Neutrophil (primary cell): ENCODE measurements at regions not wholly inside any gene's neighbourhood (a gene's known extent, or its start where the extent isn't known, plus 50 kb on each side); places are given as distances from the start of the nearest gene placed in this dataset.
"Not testable (repeated sequence)": the region's sequence is repeated elsewhere in the genome, so short reads cannot be mapped to it uniquely, and the experiment has no call there.

Source experiments
- H3K27ac ChIP-seq: fragments of 200-600 bp; sonication (generic); 2 replicates; pipeline ENCODE4 v1.5.1; 2016; ENCODE audit warnings: mild to moderate bottlenecking, moderate library complexity
- H3K27me3 ChIP-seq: fragments of 200-600 bp; sonication (generic); 2 replicates; pipeline ENCODE4 v1.6.0; 2016; ENCODE audit warnings: mild to moderate bottlenecking
- H3K36me3 ChIP-seq: fragments of 200-600 bp; sonication (generic); 2 replicates; pipeline ENCODE4 v1.5.1; 2017
- H3K4me1 ChIP-seq, 2 experiments: fragments of 200-600 bp in 1 of 2; sonication (generic) in 1 of 2; 1 replicate in 1 of 2; 2 replicates in 1 of 2; pipeline versions ENCODE4 v1.5.1 to v1.6.1; 2013 to 2016; ENCODE audit warnings: low read depth in 1 of 2, low read length in 1 of 2, mild to moderate bottlenecking in 1 of 2, moderate library complexity in 1 of 2; ENCODE audit not compliant: control insufficient read depth in 1 of 2, insufficient read depth in 1 of 2
- H3K4me3 ChIP-seq, 2 experiments: fragments of 200-600 bp in 1 of 2; sonication (generic) in 1 of 2; 1 replicate in 1 of 2; 2 replicates in 1 of 2; pipeline ENCODE4 v1.5.1; 2013 to 2016; ENCODE audit warnings: low read depth in 1 of 2, low read length in 1 of 2, mild to moderate bottlenecking in 1 of 2, moderate library complexity in 1 of 2
- H3K9me3 ChIP-seq: fragments of 200-600 bp; sonication (generic); 2 replicates; pipeline ENCODE4 v1.5.1; 2016
- CTCF ChIP-seq: fragments of 200-600 bp; sonication (generic); IDR thresholded peaks from 2 replicates; pipeline ENCODE4 v1.5.1; 2016; ENCODE audit warnings: antibody characterized with exemption

- Histone ChIP-seq H3K36me3 (no peaks in the 10 kb centered on the region), H3K4me1 (no peaks in the 10 kb centered on the region), H3K27ac (no peak overlapping the region), H3K9me3 (no peaks in the 10 kb centered on the region), H3K4me3 (no peak overlapping the region), H3K27me3 (peaks cover 15% of the 10 kb centered on the region)
- TF ChIP-seq CTCF = no peak
These were observed 81.3 kb upstream of the KCNMA1 start for GRCh38 chr10:77718957-77719356.

GRCh38 chr10:77718312-77718711 is 80.7 kb upstream of the KCNMA1 start:
- H3K4me1 ChIP-seq, H3K36me3 ChIP-seq, H3K27ac ChIP-seq, H3K9me3 ChIP-seq, H3K4me3 ChIP-seq: not testable (repeated sequence)
- peaks cover 21% of the 10 kb centered on the region for H3K27me3 ChIP-seq

- Histone ChIP-seq H3K4me1 (no peaks in the 10 kb centered on the region), H3K4me3 (no peak overlapping the region), H3K36me3 (no peaks in the 10 kb centered on the region), H3K27ac (no peak overlapping the region), H3K27me3 (peaks cover 28% of the 10 kb centered on the region), H3K9me3 (no peaks in the 10 kb centered on the region)
- no peak for TF ChIP-seq CTCF
These were observed 79.7 kb upstream of the KCNMA1 start for GRCh38 chr10:77717336-77717735.

- no peak for TF ChIP-seq CTCF
- Histone ChIP-seq H3K27ac (no peak overlapping the region), H3K27me3 (peaks cover 35% of the 10 kb centered on the region), H3K36me3 (no peaks in the 10 kb centered on the region), H3K4me1 (no peaks in the 10 kb centered on the region), H3K4me3 (no peak overlapping the region), H3K9me3 (no peaks in the 10 kb centered on the region)
These were observed 79.1 kb upstream of the KCNMA1 start for GRCh38 chr10:77716458-77717317.

GRCh38 chr10:77715536-77715935 is 77.9 kb upstream of the KCNMA1 start:
- H3K4me1 ChIP-seq = peaks cover 5 to 8% of the 10 kb centered on the region in 2 experiments
- H3K4me3 ChIP-seq = no peak overlapping the region
- H3K27ac ChIP-seq = no peak overlapping the region
- peaks cover 46% of the 10 kb centered on the region for H3K27me3 ChIP-seq
- H3K9me3 ChIP-seq = no peaks in the 10 kb centered on the region
- no peak for TF ChIP-seq CTCF
- H3K36me3 ChIP-seq = no peaks in the 10 kb centered on the region

GRCh38 chr10:77715088-77715487 is 77.5 kb upstream of the KCNMA1 start:
- H3K4me3 ChIP-seq = no peak overlapping the region
- TF ChIP-seq CTCF = no peak
- no peaks in the 10 kb centered on the region for H3K36me3 ChIP-seq
- H3K27me3 ChIP-seq = peaks cover 51% of the 10 kb centered on the region
- H3K27ac ChIP-seq = no peak overlapping the region
- no peaks in the 10 kb centered on the region for H3K9me3 ChIP-seq
- H3K4me1 ChIP-seq = peaks cover 5 to 8% of the 10 kb centered on the region in 2 experiments
